PFSK-1 (cell line): ENCODE measurements at regions not wholly inside any gene's neighbourhood (a gene's known extent, or its start where the extent isn't known, plus 50 kb on each side); places are given as distances from the start of the nearest gene placed in this dataset.
A peak's percentile ranks its signal among the peaks of the same experiment; 100 is the strongest.

Experiments
- FOXP2 ChIP-seq: optimal IDR thresholded peaks from 2 replicates; pipeline ENCODE3; 2011; ENCODE audit warnings: borderline replicate concordance, control low read depth, inconsistent platforms; ENCODE audit not compliant: insufficient read depth; ENCODE audit errors: extremely low read length, extremely low read depth
- POLR2AphosphoS5 ChIP-seq: IDR thresholded peaks from 2 replicates; pipeline ENCODE4 v1.6.1; 2012; ENCODE audit warnings: low read depth, mild to moderate bottlenecking, control low read depth, low read length, moderate library complexity
- REST ChIP-seq, 2 experiments: IDR thresholded peaks; 2 replicates each; pipeline versions ENCODE4 v1.6.1 to v1.8.0; 2011 to 2012; ENCODE audit warnings: low read depth in 2 of 2, low read length in 2 of 2, control low read depth in 1 of 2, inconsistent platforms in 1 of 2, mild to moderate bottlenecking in 1 of 2, moderate library complexity in 1 of 2; ENCODE audit not compliant: insufficient read depth in 1 of 2
- SIN3A ChIP-seq: IDR thresholded peaks from 2 replicates; pipeline ENCODE4 v1.6.1; 2012; ENCODE audit warnings: mild to moderate bottlenecking, low read length, moderate library complexity, borderline replicate concordance; ENCODE audit not compliant: insufficient read depth
- TAF1 ChIP-seq: IDR thresholded peaks from 2 replicates; pipeline ENCODE4 v1.6.1; 2012; ENCODE audit warnings: low read length, control low read depth, borderline replicate concordance; ENCODE audit not compliant: insufficient read depth

- TF ChIP-seq SIN3A (no peak), FOXP2 (no peak), TAF1 (no peak), REST (IDR thresholded peaks at IDR 0.05; ENCODE audit: insufficient read depth in 1 of 2, low read depth in 2 of 2, low read length in 2 of 2) (no peak), POLR2AphosphoS5 (no peak)
These were observed 137.9 kb upstream of the SEMA3E start for GRCh38 chr7:83786858-83787257.

GRCh38 chr7:83782628-83783027 is 133.7 kb upstream of the SEMA3E start:
- TF ChIP-seq POLR2AphosphoS5, result no peak
- no peak for TF ChIP-seq FOXP2
- TF ChIP-seq TAF1, result no peak
- TF ChIP-seq REST (IDR thresholded peaks at IDR 0.05; ENCODE audit: insufficient read depth in 1 of 2, low read depth in 2 of 2, low read length in 2 of 2), result peak; percentile 67 to 86; a peak in 3 of 4 replicates
- TF ChIP-seq SIN3A, result peak; percentile 89; the same call in 1 of the 2 replicates

- no peak for TF ChIP-seq SIN3A
These were observed 129.1 kb upstream of the SEMA3E start for GRCh38 chr7:83778073-83778443.

- no peak for TF ChIP-seq FOXP2
- TF ChIP-seq SIN3A, result no peak
- no peak for TF ChIP-seq POLR2AphosphoS5
- no peak for TF ChIP-seq TAF1
- no peak for TF ChIP-seq REST (IDR thresholded peaks at IDR 0.05; ENCODE audit: insufficient read depth in 1 of 2, low read depth in 2 of 2, low read length in 2 of 2)
These were observed 128.6 kb upstream of the SEMA3E start for GRCh38 chr7:83777406-83778072.

GRCh38 chr7:83769407-83769806 is 120.5 kb upstream of the SEMA3E start:
- TF ChIP-seq SIN3A (no peak), TAF1 (no peak), FOXP2 (no peak), POLR2AphosphoS5 (no peak), REST (IDR thresholded peaks at IDR 0.05; ENCODE audit: insufficient read depth in 1 of 2, low read depth in 2 of 2, low read length in 2 of 2) (no peak)
